Progenitor cell of endocrine pancreas (in vitro differentiated cells): ENCODE measurements at regions not wholly inside any gene's neighbourhood (a gene's known extent, or its start where the extent isn't known, plus 50 kb on each side); places are given as distances from the start of the nearest gene placed in this dataset.

Experiments used
- DNase-seq: peaks from one replicate; pipeline ENCODE4 v3.0.0; 2021; ENCODE audit warnings: low spot score; ENCODE audit not compliant: unreplicated experiment
- H3K27ac Mint-ChIP-seq: 2 replicates; pipeline ENCODE4 v1.8.0; 2021; ENCODE audit warnings: mild to moderate bottlenecking, moderate library complexity, mixed read lengths
- H3K27me3 Mint-ChIP-seq: 2 replicates; pipeline ENCODE4 v1.8.0; 2021; ENCODE audit warnings: mixed read lengths
- H3K36me3 Mint-ChIP-seq: 2 replicates; pipeline ENCODE4 v1.8.0; 2022; ENCODE audit warnings: mixed read lengths; ENCODE audit not compliant: insufficient read depth
- H3K4me1 Mint-ChIP-seq: 2 replicates; pipeline ENCODE4 v1.8.0; 2021; ENCODE audit warnings: low read depth, mixed read lengths
- H3K4me3 Mint-ChIP-seq: 2 replicates; pipeline ENCODE4 v1.8.0; 2021; ENCODE audit warnings: low read depth, mild to moderate bottlenecking, moderate library complexity, mixed read lengths
- H3K9me3 Mint-ChIP-seq: 2 replicates; pipeline ENCODE4 v1.8.0; 2021; ENCODE audit warnings: low read depth, mixed read lengths
- TF ChIP-seq, protein P1 (sequence below): fragments of 200-600 bp; sonication (generic); IDR thresholded peaks from one replicate; pipeline ENCODE4 v1.5.0; 2021; ENCODE audit warnings: antibody characterized with exemption, mild to moderate bottlenecking; ENCODE audit not compliant: unreplicated experiment

DNA sequence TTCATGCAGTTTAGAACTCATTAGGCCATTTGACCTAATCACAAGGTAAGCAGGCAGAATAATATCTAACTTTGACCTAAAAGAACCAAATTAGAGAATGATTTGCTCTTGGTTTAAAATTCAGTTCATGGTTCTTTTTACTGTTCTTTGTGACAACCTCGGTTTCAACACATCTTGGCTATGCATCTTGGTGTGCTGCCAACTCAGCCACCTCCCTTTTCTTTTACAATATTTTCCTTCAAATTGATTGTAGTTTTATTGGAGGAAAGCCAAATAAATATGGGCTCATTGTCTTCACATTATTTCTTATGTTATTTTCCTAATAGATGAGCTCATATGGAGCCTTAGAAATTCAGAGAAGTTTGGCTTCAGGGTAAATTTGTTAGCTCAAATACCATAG, 338.3 kb downstream of the SIPA1L2 start:
- Mint-ChIP-seq H3K4me1 (no peaks in the 10 kb centered on the region), H3K9me3 (no peaks in the 10 kb centered on the region), H3K36me3 (no peaks in the 10 kb centered on the region), H3K4me3 (no peak overlapping the region), H3K27me3 (peaks cover 32% of the 10 kb centered on the region), H3K27ac (no peak overlapping the region)
- DNase-seq: no peak
- TF ChIP-seq, protein P1, sequence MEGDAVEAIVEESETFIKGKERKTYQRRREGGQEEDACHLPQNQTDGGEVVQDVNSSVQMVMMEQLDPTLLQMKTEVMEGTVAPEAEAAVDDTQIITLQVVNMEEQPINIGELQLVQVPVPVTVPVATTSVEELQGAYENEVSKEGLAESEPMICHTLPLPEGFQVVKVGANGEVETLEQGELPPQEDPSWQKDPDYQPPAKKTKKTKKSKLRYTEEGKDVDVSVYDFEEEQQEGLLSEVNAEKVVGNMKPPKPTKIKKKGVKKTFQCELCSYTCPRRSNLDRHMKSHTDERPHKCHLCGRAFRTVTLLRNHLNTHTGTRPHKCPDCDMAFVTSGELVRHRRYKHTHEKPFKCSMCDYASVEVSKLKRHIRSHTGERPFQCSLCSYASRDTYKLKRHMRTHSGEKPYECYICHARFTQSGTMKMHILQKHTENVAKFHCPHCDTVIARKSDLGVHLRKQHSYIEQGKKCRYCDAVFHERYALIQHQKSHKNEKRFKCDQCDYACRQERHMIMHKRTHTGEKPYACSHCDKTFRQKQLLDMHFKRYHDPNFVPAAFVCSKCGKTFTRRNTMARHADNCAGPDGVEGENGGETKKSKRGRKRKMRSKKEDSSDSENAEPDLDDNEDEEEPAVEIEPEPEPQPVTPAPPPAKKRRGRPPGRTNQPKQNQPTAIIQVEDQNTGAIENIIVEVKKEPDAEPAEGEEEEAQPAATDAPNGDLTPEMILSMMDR: no peak

DNA sequence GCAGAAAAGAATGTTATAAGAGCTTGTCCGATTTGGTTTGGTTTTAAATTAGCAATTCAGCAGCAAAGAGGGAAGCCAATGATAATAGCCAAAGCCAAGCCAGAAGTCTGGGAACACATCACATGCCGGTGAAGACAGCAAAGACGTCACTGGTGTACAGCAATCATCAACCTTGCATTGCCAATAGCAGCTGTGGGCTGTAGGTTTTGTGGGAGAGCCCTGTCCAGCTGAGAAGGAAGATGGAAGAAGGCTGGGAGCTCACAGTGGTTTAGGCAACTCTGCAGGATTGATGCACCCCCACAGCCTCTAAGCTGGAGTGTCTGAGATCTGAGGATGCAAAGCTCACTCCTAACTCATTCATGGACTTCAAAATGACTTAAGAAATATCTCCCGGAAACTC, 338.7 kb downstream of the SIPA1L2 start:
- Mint-ChIP-seq H3K4me3 (no peak overlapping the region), H3K36me3 (no peaks in the 10 kb centered on the region), H3K9me3 (no peaks in the 10 kb centered on the region), H3K27ac (no peak overlapping the region), H3K4me1 (no peaks in the 10 kb centered on the region), H3K27me3 (peaks cover 30% of the 10 kb centered on the region)
- DNase-seq: no peak
- TF ChIP-seq, protein P1: no peak

DNA sequence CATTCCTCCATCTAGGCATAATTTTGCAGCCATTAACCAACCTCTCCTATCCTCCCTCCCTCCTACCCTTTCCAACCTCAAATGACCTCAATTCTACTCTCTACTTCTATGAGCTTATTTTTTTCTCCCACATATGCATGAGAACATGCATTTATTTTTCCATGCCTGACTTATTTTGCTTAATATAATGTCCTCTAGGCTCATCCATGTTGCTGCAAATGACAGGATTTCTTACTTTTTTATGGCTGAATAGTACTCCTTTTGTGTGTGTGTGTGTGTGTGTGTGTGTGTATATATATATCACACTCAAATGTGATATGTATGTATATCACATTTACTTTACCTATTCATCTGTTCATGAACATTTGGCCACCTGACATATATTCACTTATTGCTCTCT, 339.4 kb downstream of the SIPA1L2 start:
- no peak overlapping the region for H3K27ac Mint-ChIP-seq
- DNase-seq: no peak
- no peaks in the 10 kb centered on the region for H3K9me3 Mint-ChIP-seq
- peaks cover 32% of the 10 kb centered on the region for H3K27me3 Mint-ChIP-seq
- TF ChIP-seq, protein P1: no peak
- H3K4me3 Mint-ChIP-seq: no peak overlapping the region
- H3K4me1 Mint-ChIP-seq: no peaks in the 10 kb centered on the region
- H3K36me3 Mint-ChIP-seq: no peaks in the 10 kb centered on the region

DNA sequence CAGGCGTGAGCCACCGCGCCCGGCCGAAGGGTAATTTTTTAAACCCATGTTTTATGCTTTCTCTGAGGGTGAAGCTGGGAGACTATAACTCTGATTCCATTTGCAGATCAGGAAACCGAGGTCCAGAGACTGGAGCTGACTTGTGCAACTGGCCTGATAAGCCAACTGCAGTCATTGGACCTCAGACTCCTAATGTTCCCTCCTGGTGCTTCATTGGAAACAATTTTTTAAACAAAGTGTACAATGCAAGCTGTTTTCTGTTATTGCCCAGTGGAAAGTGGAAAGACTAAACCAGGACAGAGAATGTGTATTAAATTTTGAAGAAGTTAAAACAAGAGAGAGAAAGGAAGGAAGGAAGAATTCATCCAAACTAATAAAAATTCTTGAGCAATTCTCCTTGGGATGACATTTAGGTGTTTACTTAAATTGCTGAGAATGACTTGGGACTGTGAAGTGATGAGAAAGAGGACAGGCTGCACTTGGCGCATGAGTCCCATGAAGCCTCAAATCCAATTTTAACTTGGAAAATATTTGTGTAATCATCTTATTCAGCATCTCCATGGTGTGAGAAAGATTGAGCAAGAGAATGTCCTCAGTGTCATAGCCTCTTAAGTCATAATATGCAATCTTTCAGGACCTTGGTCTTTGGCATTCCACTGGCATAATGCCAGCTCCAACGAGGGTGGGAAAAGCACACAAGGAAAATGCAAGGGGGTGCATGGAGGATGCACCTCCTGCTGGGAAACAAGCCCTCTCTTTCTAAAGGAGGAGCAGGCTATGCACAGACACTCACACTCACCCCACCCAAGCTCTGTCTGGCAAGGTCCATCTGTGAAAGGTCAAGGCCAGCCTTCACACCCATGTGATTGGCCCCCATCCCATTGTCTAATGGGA, 342.0 kb downstream of the SIPA1L2 start:
- Mint-ChIP-seq H3K36me3 (no peaks in the 10 kb centered on the region), H3K4me3 (no peak overlapping the region), H3K4me1 (no peaks in the 10 kb centered on the region), H3K27me3 (peaks cover 47% of the 10 kb centered on the region), H3K9me3 (no peaks in the 10 kb centered on the region), H3K27ac (no peak overlapping the region)
- TF ChIP-seq, protein P1: no peak
- DNase-seq: no peak

DNA sequence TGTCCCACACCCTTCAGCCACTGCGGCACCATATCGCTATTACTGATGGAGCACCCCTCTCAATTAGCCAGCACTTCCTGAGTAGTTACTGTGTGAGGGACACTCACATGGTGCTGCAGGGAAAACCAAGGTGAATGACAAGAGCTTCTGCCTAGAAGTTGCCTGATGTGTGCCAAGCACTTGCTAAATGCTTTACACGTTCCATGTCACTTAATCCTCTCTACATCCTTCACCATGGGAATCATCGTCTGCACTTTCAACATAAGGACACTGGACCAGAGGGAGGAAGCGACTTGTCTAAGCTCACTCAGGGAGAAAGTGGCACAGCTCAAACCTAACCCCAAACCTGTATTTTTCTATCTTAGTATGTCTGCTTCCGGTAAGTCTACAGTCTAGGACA, 344.8 kb downstream of the SIPA1L2 start:
- no peaks in the 10 kb centered on the region for H3K36me3 Mint-ChIP-seq
- H3K4me1 Mint-ChIP-seq: no peaks in the 10 kb centered on the region
- TF ChIP-seq, protein P1: no peak
- H3K27me3 Mint-ChIP-seq: peaks cover 55% of the 10 kb centered on the region
- H3K27ac Mint-ChIP-seq: no peak overlapping the region
- no peaks in the 10 kb centered on the region for H3K9me3 Mint-ChIP-seq
- H3K4me3 Mint-ChIP-seq: no peak overlapping the region
- no peak for DNase-seq
